Activated CD4-positive, alpha-beta T cell treated with anti-CD3 and anti-CD28 coated beads for 48 hours (primary cell): ENCODE measurements at regions not wholly inside any gene's neighbourhood (a gene's known extent, or its start where the extent isn't known, plus 50 kb on each side); places are given as distances from the start of the nearest gene placed in this dataset.
A peak's percentile ranks its signal among the peaks of the same experiment; 100 is the strongest.
"Not testable (repeated sequence)": the region's sequence is repeated elsewhere in the genome, so short reads cannot be mapped to it uniquely, and the experiment has no call there.

Source experiments
- DNase-seq: peaks from one replicate; pipeline ENCODE4 v3.0.0-alpha.2; 2020

GRCh38 chr9:71632776-71633175 lies 135.5 kb downstream of the CEMIP2 start:
- no peak for DNase-seq

GRCh38 chr9:71630377-71630995 lies 137.8 kb downstream of the CEMIP2 start:
- no peak for DNase-seq

DNA sequence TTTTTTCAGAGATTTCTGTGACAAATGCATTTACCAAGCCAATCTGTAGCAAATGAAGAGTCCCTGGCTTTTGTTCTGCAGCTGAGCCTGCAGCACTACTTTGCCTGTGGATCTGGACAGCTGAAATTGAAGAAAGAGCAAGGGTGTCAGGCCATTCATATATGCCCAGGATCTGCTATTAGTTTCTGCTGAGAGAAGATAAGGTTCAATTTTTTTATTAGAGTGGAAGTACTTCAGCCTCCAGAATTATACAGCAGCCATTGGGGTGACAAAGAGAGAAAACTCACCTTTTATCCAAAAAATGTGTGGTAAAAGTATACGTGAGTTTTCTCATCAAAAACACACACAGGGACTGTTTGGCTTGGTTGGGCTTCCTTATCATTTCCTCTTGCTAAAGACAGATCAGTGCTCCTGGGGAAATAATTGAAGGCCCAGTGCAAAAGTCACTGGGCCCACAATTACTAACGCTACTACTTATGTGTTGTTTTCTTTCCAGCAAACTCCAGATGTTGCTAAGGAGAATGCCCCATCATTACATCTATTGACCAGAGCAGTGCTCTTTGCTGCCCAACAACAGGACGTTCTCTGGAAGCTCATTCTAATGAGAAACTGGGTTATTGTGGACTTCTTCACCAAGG lies 138.6 kb downstream of the CEMIP2 start:
- DNase-seq = no peak

GRCh38 chr9:71628247-71628646 lies 140.1 kb downstream of the CEMIP2 start:
- DNase-seq = no peak

DNA sequence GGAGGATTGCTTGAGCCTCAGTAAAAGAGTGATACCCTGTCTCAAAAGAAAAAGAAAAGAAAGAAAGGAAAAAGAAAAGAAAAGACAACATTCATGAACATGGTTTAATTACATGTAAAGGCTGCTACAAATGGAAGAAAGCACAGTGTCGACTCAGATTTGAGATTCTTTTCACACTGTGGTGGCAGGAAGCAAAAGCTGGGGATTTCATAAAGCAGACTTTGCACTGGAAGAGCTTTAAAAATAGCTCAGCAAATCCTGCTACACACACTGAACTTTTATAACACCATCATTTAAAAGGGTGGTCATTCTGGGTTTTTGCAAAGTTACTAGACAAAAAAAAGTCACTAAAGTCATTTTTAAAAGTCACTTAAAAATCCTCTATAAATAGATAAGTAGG lies 140.8 kb downstream of the CEMIP2 start:
- DNase-seq = no peak

- DNase-seq = no peak
Measured at GRCh38 chr9:71626395-71626794, 141.9 kb downstream of the CEMIP2 start.

GRCh38 chr9:71624728-71625127 lies 143.6 kb downstream of the CEMIP2 start:
- no peak for DNase-seq

DNA sequence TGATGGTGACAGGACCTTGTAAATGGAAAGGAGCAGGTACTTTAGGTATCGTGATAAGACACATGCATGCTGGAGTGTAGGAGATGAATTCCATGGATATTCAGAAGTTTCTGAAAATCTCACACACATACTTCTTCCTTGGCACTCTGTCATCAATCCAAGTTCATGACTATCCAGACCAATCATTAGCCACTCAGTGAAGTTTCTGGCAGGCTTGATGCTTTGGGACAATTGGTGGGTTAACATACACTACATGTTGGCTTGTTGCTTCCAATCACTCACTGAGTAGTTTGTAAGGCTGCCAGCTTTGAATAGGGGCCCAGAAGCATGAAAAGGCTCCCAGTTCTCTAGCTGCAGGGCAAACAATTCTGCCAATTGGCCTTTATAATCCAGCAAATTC lies 147.6 kb downstream of the CEMIP2 start:
- no peak for DNase-seq

- no peak for DNase-seq
Measured at GRCh38 chr9:71620331-71620730, 148.0 kb downstream of the CEMIP2 start.

DNA sequence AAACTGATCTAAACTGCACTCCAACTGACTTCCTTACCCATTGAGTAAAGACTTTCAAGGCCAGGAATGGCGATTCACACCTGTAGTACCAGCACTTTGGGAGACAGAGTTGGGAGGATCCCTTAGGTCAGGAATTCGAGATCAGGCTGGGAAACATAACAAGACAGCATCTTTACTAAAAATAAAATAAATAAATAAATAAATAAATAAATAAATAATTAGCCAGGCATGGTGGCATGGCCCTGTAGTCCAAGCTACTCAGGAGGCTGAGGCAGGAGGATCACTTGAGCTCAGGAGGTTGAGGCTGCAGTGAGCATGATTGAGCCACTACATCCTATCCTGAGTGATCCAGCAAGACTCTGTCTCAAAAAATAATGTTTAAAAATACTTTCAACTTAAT lies 148.4 kb downstream of the CEMIP2 start:
- no peak for DNase-seq

- no peak for DNase-seq
Measured at GRCh38 chr9:71614409-71615010, 153.8 kb downstream of the CEMIP2 start.

DNA sequence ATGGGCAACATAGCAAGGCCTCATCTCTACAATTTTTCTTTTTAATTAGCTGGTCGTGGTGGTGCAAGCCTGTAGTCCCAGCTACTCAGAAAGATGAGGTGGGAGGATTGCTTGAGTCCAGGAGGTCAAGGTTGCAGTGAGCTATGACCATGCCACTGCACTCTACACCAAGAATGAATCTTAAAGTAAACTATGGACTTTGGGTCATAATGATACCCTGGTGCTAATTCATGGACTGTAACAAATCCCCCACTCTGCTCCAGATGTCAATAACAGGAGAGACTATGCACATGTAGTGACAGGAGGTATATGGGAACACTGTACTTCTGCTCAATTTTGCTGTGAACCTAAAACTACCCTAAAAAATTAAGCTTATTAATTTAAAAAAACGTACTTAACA lies 155.4 kb downstream of the CEMIP2 start:
- DNase-seq = no peak

- DNase-seq = no peak
Measured at GRCh38 chr9:71609448-71609830, 158.9 kb downstream of the CEMIP2 start.

DNA sequence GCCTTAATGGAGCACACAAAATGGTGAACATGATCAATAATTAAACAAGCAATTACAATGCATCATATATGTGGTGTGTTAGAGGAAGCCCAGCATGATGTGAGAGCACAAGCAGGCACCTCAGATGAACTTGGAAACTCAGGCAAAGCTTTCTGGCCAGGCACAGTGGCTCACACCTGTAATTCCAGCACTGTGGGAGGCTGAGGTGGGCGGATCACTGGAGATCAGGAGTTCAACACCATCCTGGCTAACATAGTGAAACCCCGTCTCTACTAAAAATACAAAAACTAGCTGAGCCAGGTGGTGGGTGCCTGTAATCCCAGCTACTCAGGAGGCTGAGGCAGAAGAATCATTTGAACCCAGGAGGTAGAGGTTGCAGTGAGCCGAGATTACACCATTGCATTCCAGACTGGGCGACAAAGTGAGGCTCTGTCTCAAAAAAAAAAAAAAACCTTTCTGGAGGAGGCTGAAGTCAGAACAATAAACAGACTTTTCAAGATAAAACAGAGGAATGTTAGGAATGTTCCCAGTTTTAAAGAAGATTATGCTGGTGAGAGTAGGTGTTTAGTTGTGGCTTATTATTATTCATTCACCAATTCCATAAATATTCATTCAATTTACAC lies 159.4 kb downstream of the CEMIP2 start:
- DNase-seq = no peak

- no peak for DNase-seq
Measured at GRCh38 chr9:71608021-71608420, 160.3 kb downstream of the CEMIP2 start.

GRCh38 chr9:71607461-71607881 lies 160.8 kb downstream of the CEMIP2 start:
- no peak for DNase-seq

DNA sequence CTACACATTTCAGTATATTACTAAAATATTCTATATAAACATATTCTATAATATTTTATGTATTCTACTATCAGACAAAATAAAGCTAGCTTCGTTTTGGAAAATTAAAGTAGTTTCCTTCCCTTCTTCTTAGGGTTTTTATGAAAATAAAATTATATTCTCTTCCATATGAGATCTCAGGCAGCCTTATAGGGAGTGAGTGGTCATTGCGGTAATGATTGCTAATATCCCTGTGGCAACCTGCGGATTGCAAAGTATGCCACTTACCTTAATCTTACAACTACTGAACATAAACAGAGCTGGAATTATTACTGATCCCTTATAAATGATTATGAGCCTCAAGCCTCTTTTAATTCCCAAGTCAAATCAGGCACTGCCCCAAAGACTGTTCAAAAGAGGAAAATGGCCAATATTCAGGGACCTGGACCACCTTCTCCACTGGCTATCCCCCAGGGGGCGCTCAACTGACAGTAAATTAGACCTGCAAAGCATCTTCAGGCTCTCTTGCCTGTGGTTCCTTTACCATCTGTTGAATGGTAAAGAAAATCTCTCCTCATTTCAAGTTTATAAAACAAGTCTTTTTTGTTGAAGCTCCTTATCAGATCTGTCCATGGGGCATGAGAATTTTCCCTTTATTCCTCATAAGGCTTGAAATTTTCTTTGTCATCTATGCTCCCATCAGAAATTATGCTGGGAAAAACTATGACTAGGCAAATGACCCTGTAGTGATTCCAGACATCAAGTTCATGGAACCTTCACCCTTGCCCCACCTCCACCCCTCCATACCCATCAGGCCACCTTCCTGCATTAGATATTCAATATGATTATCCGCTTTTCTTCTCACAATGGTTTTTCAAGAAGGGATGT lies 163.9 kb downstream of the CEMIP2 start:
- DNase-seq = peak; percentile 86

GRCh38 chr9:71602652-71603051 lies 165.7 kb downstream of the CEMIP2 start:
- no peak for DNase-seq

DNA sequence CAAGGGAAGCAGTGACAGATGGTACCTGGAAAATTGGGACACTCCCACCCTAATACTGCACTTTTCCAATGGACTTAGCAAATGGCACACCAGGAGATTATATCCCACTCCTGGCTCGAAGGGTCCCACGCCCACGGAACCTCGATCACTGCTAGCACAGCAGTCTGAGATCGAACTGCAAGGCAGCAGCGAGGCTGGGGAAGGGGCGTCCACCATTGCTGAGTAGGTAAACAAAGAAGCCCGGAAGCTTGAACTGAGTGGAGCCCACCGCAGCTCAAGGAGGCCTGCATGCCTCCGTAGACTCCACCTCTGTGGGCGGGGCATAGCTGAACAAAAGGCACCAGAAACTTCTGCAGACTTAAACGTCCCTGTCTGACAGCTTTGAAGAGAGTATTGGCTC lies 172.6 kb downstream of the CEMIP2 start:
- DNase-seq = not testable (repeated sequence)

DNA sequence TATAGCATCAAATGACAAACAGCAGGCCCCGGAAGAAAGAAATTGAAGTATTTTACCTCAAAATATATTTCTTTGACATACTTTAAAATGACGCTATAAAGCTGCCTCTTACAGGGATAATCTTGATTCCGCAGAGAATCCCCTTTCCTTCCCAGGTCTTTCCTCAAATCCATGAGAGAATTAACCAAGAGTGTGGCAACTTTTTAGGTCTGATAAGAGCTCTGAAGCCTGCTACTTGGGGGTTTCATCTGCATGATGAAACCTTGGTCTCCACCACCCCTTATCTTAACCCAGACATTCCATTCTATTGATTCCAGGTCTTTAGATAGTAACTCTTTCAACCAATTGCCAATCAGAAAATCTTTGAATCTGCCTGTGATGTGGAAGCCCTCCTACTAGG lies 173.8 kb downstream of the CEMIP2 start:
- DNase-seq = no peak

DNA sequence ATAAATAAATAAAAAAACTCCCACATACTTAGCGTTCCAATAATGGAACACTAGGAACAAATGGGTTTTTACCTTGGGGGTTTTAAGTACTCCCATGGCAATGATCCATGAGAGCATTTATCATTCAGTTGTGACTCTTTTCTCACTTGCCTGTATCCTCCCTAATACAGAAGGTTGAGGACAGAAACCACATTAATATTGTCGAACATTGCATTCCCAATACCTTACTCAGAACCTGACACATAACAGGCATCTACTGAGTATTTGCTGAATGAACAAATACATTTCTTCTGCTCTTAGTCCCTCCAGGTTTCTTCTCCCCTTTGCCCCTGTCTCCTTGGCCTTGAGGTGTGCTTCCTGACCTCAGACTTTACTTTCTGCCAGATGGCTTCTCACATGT lies 175.9 kb downstream of the CEMIP2 start:
- DNase-seq = no peak

- DNase-seq = no peak
Measured at GRCh38 chr9:71590362-71590761, 178.0 kb downstream of the CEMIP2 start.

GRCh38 chr9:71589612-71590011 lies 178.7 kb downstream of the CEMIP2 start:
- no peak for DNase-seq
